Esophagus squamous epithelium (tissue), 5 donors: ENCODE measurements at regions not wholly inside any gene's neighbourhood (a gene's known extent, or its start where the extent isn't known, plus 50 kb on each side); places are given as distances from the start of the nearest gene placed in this dataset.

Experiments
- DNase-seq: peaks from one replicate; lab custom pipeline; 2025; lab: John Stamatoyannopoulos, UW
- H3K27ac ChIP-seq, 4 donors: fragments of 200-600 bp; sonication (generic); one replicate each; pipeline ENCODE4 v1.5.1; 2016 to 2019; ENCODE audit warnings: mild to moderate bottlenecking in 1 of 4
- H3K27me3 ChIP-seq, 4 donors: fragments of 200-600 bp; sonication (generic); 1 replicate in 3 of 4; 2 replicates in 1 of 4; pipeline versions ENCODE4 v1.5.1 to v1.6.0; 2017 to 2021; ENCODE audit warnings: antibody characterized with exemption in 1 of 4
- H3K36me3 ChIP-seq, 3 donors: fragments of 200-600 bp; sonication (generic); one replicate each; pipeline ENCODE4 v1.5.1; 2016 to 2019
- H3K4me1 ChIP-seq, 3 donors: fragments of 200-600 bp; sonication (generic); one replicate each; pipeline ENCODE4 v1.5.1; 2017 to 2019
- H3K4me3 ChIP-seq, 4 donors: fragments of 200-600 bp; sonication (generic); 1 replicate in 3 of 4; 2 replicates in 1 of 4; pipeline ENCODE4 v1.5.1; 2016 to 2019; ENCODE audit warnings: mild to moderate bottlenecking in 2 of 4, moderate library complexity in 1 of 4
- H3K9me3 ChIP-seq, 3 donors: fragments of 200-600 bp; sonication (generic); one replicate each; pipeline ENCODE4 v1.5.1; 2016 to 2019
- POLR2A ChIP-seq, 4 donors: fragments of 450-650 bp; IDR thresholded peaks; one replicate each; pipeline ENCODE4 v1.6.1; 2017; ENCODE audit warnings: antibody characterized with exemption in 4 of 4, mild to moderate bottlenecking in 4 of 4, moderate library complexity in 3 of 4
- whole genome bisulfite sequencing, 2 donors: methylation state at CpG; one replicate each; pipeline ENCODE4 v1.1.5; 2018; 5-methylcytosine and 5-hydroxymethylcytosine counted together
- intact Hi-C: fragments of 100-400 bp; cut with DNase I; formaldehyde crosslinking; loops from one replicate; pipeline ENCODE4 v1.15.0; 2022
- TF ChIP-seq, protein P1 (sequence below), 6 experiments: fragments of 450-650 bp in 4 of 6; fragments of 200-600 bp in 2 of 6; sonication (generic) in 2 of 6; IDR thresholded peaks; one replicate each; pipeline ENCODE4 v1.5.1; 2016 to 2019; ENCODE audit warnings: antibody characterized with exemption in 6 of 6, mild to moderate bottlenecking in 4 of 6, moderate library complexity in 4 of 6
- donor health status: DM: yes; HTN: yes; CAD: no.

- intact Hi-C loops: no loop called here
- 9 to 60% methylated on average over 3 of the region's 3 CpGs for WGBS, 2 donors
- no peaks in the 10 kb centered on the region for H3K36me3 ChIP-seq
- TF ChIP-seq, protein P1, sequence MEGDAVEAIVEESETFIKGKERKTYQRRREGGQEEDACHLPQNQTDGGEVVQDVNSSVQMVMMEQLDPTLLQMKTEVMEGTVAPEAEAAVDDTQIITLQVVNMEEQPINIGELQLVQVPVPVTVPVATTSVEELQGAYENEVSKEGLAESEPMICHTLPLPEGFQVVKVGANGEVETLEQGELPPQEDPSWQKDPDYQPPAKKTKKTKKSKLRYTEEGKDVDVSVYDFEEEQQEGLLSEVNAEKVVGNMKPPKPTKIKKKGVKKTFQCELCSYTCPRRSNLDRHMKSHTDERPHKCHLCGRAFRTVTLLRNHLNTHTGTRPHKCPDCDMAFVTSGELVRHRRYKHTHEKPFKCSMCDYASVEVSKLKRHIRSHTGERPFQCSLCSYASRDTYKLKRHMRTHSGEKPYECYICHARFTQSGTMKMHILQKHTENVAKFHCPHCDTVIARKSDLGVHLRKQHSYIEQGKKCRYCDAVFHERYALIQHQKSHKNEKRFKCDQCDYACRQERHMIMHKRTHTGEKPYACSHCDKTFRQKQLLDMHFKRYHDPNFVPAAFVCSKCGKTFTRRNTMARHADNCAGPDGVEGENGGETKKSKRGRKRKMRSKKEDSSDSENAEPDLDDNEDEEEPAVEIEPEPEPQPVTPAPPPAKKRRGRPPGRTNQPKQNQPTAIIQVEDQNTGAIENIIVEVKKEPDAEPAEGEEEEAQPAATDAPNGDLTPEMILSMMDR (IDR thresholded peaks at IDR 0.05): no peak
- no peak for TF ChIP-seq POLR2A (IDR thresholded peaks at IDR 0.05)
- DNase-seq: no peak
- H3K27ac ChIP-seq: no peak overlapping the region
- H3K4me1 ChIP-seq: no peaks in the 10 kb centered on the region
- no peak overlapping the region for H3K4me3 ChIP-seq
- no peaks in the 10 kb centered on the region for H3K27me3 ChIP-seq
- no peaks in the 10 kb centered on the region for H3K9me3 ChIP-seq
Measured at GRCh38 chr4:57665806-57666205, 555.6 kb upstream of the IGFBP7 start.

DNA sequence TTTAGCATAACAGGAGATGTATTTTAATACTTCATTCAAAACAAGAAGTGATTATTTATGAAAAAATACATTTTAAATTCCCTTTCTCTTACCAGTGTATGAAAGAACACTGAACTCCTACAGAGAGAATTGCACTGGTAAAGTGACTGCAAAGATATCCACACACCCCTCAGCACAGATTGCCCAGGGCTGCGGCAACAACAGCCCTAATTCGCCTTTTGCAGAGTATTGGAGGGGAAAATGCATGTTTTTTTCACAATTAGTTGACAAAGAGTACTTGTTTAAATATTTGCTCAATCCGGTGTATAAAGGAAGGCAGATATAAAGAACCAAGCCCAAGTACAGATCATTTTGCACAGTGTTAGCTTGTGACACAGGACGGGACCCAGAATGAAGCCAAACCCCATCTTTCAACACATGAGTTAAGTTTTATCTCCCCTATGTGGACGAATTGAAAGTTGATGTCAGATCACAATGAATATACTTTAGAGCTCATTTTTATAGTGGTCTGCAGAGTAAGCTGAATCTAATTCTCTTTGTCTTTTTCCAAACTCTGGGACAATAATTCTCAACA is 551.4 kb upstream of the IGFBP7 start:
- Histone ChIP-seq H3K36me3 (no peaks in the 10 kb centered on the region), H3K27ac (no peak overlapping the region), H3K9me3 (no peaks in the 10 kb centered on the region), H3K4me1 (no peaks in the 10 kb centered on the region), H3K27me3 (no peaks in the 10 kb centered on the region), H3K4me3 (no peak overlapping the region)
- no peak for TF ChIP-seq POLR2A (IDR thresholded peaks at IDR 0.05)
- TF ChIP-seq, protein P1 (IDR thresholded peaks at IDR 0.05): no peak
- intact Hi-C loops: no loop called here
- DNase-seq: no peak
- 44 to 62% methylated on average over 5 of the region's 5 CpGs for WGBS, 2 donors

GRCh38 chr4:57658673-57659072 is 548.5 kb upstream of the IGFBP7 start:
- intact Hi-C loops: no loop called here
- H3K4me1 ChIP-seq: no peaks in the 10 kb centered on the region
- H3K36me3 ChIP-seq: no peaks in the 10 kb centered on the region
- H3K27ac ChIP-seq: no peak overlapping the region
- no peak for DNase-seq
- no peak for TF ChIP-seq POLR2A (IDR thresholded peaks at IDR 0.05)
- TF ChIP-seq, protein P1 (IDR thresholded peaks at IDR 0.05): no peak
- no peak overlapping the region for H3K4me3 ChIP-seq
- H3K9me3 ChIP-seq: no peaks in the 10 kb centered on the region
- H3K27me3 ChIP-seq: no peaks in the 10 kb centered on the region

GRCh38 chr4:57658188-57658587 is 548.0 kb upstream of the IGFBP7 start:
- Histone ChIP-seq H3K4me3 (no peak overlapping the region), H3K4me1 (no peaks in the 10 kb centered on the region), H3K27ac (no peak overlapping the region), H3K36me3 (no peaks in the 10 kb centered on the region), H3K9me3 (no peaks in the 10 kb centered on the region), H3K27me3 (no peaks in the 10 kb centered on the region)
- DNase-seq: no peak
- TF ChIP-seq, protein P1 (IDR thresholded peaks at IDR 0.05): no peak
- TF ChIP-seq POLR2A (IDR thresholded peaks at IDR 0.05): no peak
- 44 to 66% methylated on average over 3 of the region's 3 CpGs for WGBS, 2 donors
- intact Hi-C loops: no loop called here

GRCh38 chr4:57655342-57655741 is 545.2 kb upstream of the IGFBP7 start:
- intact Hi-C loops: no loop called here

More at GRCh38 chr4:57655342-57655741, 545.2 kb upstream of the IGFBP7 start:
- 56 to 64% methylated on average over 1 of the region's 1 CpG for WGBS, 2 donors
- no peak for TF ChIP-seq POLR2A (IDR thresholded peaks at IDR 0.05)
- TF ChIP-seq, protein P1 (IDR thresholded peaks at IDR 0.05): no peak
- H3K4me1 ChIP-seq: no peaks in the 10 kb centered on the region
- H3K27ac ChIP-seq: no peak overlapping the region
- H3K9me3 ChIP-seq: no peaks in the 10 kb centered on the region
- no peak for DNase-seq
- H3K36me3 ChIP-seq: no peaks in the 10 kb centered on the region
- H3K4me3 ChIP-seq: no peak overlapping the region
- no peaks in the 10 kb centered on the region for H3K27me3 ChIP-seq
